GM19043 (cell line): ENCODE measurements at regions not wholly inside any gene's neighbourhood (a gene's known extent, or its start where the extent isn't known, plus 50 kb on each side); places are given as distances from the start of the nearest gene placed in this dataset.
"Not testable (repeated sequence)": the region's sequence is repeated elsewhere in the genome, so short reads cannot be mapped to it uniquely, and the experiment has no call there.

Experiments used
- ATAC-seq: cut with Tn5 transposase; IDR thresholded peaks from one replicate; pipeline ENCODE4 v1.9.1; 2021; ENCODE audit warnings: low read depth; ENCODE audit not compliant: unreplicated experiment

DNA sequence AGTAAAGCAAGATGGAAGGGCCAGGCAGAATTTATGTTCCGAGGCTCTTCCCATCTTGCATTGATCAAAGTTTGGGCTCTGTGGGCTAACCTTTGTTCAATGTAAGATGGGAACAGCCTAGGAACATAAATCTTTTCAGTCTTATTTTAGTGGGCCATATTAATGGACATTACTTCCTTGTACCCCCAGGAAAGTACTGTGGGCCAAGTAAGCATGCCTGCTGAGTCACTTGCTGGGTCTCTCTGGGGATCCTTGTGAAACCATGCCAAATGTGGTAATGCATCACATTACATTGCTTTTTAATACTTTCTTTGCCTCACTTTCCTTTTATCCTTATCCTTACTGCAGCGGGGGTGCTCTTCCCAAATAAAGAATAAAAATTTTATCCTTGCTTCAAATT, 349.5 kb upstream of the POU1F1 start:
- no peak for ATAC-seq

DNA sequence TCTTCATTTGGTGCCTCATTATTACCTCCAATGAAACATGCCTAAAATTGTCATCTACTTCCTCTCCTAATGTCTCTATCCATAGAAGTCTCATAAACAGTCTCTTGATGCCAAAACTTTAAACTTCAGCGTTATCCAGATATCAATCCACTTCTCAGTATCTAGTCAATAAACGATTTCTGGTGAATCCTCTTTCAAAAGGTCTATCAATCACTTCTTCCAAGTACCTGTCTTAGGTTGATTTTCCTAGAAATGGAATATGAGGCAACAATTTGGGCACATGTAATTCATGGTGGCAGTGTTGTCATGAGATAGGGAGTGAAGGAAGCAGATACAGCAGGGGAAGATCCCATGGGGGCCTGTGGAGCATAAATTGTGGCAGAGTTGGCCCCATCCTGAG, 348.5 kb upstream of the POU1F1 start:
- ATAC-seq = no peak

DNA sequence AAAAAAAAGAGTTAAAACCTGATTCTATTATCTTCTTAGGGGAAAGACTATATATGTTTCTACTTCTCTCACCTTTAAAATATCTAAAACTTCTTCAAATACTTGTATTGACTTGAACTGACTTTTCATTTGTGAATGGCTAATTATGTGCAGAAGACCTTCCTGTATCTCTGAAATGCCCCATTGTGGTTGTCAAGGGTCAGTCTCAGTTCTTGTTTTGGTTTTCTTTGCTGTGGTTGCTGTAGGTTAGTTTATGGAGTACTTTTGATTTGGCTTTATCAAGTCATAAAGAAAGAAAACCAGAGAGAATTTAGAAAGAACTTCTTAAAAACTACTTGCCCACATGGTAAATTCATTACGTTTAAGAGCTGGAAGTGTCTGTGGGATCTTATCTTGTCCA, 345.3 kb upstream of the POU1F1 start:
- ATAC-seq = no peak

DNA sequence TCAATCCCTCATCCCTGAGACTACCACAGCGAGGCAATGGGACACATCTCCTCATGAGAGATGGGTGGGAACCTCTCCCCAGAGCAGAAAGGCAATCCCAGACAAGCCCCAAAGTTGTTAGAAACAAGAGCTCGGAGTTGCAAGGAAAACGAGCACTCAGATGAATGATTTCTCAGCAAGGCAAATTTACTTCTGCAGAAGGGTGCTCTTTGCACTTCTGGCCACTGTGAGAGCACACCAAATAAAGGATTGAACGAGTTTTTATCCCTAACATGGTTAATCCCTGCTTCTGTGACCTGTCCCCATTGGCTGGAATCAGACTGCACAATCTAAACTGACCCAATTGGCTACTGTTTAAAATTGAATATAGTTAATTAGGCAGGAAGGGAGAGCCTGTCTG, 339.1 kb upstream of the POU1F1 start:
- no peak for ATAC-seq

DNA sequence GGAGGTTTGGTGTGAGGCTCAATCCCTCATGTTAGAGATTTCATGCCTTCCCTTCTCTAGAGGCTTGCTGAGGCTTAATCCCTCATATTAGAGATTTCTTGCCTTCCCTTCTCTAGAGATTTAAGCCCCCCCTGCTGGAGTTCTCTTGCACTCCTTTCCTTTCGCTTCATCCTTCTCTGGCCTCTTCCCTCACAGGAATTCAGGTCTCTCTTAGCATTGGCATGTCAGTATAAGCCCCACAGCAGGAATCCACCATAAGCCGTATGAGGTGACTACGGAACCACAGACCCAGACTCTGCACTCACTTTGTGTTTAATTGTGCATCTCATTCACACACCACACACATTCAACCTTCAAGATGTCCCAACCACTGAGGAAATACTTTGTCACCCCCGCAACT, 338.6 kb upstream of the POU1F1 start:
- no peak for ATAC-seq

DNA sequence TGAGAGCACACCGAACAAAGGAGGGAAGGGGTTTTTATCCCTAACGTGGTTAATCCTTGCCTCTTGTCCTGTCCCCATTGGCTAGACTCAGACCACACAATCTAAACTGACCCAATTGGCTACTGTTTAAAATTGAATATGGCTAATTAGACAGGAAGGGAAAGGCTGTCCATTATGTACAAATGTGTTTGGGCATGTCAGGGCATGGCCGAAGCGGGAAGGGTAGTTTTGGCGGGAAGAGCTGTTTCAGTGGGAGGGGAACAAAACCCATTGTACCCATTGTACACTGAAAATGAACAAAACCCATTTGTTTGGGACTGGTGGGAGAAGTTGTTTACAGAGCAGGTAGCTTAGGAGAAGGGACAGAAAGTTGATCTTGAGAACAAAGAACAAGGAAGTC, 330.9 kb upstream of the POU1F1 start:
- no peak for ATAC-seq

DNA sequence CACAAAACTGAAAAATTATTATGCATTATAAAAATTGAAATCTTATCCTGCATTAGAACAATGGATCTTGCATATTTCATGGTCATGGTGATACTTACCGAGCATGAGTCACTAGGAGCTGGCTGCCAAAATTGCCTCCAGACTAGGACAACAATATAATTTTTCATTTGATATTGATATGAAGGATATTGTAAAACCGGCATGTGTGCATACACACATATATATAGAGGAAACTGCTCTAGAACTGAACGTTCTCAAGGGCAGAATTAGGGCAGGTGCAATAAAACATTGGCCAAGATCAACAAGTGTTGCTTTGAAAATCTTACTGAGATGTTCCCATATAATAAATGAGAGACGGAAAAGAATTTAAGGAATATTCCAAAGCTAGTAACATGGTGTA, 319.4 kb upstream of the POU1F1 start:
- ATAC-seq = no peak

DNA sequence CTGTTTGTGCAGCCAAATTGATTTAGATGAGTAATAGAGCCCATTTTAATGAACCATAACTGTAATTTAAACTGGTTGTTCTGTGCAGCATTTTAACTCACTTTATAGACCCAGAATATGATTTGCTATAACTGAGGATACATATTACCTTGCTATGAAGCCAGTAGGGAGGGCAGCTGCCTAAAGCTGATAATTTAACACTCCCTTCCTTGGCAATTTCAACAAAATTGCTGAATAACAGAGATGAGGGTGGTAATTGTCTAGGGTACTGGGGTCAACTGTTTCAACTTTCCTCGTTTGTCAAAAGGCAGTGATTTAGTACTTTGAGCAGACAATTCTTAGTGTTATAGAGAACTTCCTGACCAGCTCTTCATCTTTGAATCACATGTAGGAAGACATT, 304.9 kb upstream of the POU1F1 start:
- ATAC-seq = no peak

DNA sequence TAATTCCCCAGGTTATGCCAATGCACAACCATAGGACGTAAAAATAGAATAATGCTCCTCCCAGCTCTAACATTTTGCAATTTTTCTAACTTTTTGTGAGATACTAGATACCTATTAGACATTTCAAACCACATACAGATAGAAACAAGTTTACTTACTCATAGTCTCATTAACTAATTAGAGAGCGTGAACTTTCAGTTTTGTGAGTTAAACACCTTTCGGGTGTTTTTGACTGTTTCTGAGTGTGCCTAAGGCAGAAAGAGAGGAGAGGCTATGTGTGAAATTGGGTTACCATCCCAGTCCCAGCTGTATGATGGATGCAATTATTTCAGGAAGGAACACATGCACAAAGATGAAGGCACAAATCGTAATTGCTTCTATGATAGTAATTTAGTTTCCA, 300.4 kb upstream of the POU1F1 start:
- no peak for ATAC-seq

DNA sequence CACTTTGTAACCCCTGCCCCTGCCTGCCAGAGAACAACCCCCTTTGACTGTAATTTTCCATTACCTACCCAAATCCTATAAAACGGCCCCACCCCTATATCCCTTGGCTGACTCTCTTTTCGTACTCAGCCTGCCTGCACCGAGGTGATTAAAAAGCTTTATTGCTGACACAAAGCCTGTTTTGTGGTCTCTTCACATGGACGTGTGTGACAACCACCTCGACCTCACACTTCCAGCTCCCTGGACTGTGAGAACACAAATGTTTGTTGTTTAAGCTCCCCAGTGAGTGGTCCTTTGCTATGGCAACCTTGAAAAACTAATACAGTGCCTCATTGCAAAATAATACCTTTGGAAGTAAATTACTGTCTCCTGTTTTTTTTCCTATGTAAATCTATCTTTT, 299.2 kb upstream of the POU1F1 start:
- ATAC-seq = no peak

DNA sequence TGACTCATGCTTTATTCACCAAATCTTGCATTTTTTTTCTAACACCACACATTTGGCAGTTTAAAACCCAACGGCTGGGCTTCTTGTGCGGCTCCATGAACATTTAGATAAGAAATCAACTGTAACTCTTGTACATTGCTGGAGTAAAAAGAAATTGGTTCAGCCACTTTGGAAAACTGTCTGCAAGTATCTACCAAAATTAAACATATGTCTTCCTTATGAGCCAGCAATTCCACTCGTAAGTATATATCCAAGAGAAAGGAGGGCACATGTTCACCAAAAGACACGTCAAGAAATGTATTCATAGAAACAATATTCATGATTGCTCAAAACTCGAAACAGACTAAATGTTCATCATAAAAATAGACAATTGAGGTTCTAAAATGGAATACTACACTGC, 291.9 kb upstream of the POU1F1 start:
- no peak for ATAC-seq

DNA sequence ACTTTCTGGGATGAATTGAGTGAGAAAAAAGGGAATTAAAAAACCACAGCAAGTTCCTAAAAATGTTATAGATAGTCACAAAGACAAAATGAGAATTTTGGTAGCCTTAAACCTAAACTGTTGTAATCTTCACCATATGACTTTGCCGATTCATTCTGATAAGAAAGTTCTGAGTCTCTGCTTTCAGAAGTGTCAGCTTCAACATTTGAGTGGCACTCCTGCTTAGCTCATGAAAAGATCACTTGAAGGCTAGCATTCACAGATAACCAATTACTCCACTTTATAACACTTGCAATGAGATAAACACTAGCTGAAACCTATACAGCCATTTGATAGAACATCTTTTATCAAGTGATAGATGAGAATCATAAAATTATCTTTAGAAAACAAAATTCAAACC, 288.1 kb upstream of the POU1F1 start:
- ATAC-seq = no peak

DNA sequence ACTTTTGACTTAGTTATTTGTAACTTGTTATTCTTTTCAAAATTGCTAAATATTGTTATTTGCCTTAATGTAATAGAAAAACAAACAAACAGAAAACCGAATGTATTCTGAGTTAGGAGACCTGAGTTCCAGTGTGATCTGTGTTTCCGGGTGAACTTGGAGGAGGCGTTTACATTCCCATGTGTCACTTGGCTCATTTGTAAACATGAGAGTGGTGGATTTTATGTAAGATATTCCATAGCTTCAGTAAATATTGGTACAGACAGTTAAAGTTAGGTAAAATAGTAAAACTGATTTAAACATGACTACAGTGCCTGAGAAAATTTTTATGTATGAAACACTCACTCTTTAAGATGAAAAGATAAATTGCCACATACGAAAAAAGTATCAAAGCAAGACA, 287.3 kb upstream of the POU1F1 start:
- ATAC-seq = no peak

DNA sequence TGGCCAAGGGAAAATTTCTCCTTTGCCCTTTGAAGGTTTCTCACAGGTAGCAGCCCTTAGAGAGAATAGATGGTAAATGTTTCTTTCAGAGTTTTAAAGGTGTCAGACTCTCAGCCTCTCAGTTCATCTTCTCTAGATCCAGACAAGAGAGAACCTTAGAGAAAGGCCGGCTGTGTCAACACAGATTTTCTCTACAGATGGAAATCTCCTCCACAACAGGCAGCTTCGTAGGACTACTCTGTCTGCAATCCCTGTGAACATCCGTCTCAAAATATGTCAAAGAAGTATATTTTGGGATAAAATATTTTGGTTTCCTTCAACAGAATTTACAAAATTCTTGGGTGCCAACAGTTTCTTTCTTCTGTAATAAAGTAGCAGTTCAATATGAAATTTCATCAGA, 282.1 kb upstream of the POU1F1 start:
- no peak for ATAC-seq

DNA sequence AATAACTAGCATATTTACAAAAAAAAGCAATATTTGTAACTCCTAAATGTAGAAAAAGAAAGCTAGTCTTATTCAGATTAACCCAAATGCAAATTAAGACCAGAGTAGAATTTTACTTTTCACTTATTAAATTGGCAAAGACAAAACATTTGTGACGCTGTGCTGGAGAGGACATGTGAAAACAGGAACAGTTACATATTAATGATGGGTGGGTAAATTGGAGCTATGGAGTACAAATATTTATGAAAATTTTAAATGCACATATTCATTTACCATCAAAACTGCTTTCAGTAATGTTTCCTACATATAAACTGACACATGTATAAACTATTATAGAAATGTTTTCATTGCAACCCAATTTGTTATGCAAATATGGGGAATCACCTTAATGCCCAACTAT, 278.9 kb upstream of the POU1F1 start:
- ATAC-seq = no peak

DNA sequence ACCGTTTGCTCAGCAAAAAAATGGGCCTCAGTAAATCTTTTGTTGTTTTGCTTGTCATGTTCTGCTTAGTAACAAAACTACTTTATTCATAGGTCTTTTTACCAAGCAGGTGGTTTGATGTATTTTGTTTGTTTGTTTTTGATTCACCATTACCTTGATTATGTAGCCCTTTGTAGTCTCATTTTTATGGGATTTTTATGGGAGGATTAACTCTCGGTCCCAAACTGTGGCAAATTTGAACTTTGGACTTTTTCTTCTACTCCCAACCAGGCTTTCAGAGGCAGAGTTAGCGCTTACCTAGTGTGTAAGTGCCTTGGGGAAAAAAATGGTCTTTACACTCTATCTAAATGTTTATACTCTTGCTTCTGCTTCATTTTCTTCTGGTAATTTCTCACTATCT, 276.7 kb upstream of the POU1F1 start:
- ATAC-seq = no peak

DNA sequence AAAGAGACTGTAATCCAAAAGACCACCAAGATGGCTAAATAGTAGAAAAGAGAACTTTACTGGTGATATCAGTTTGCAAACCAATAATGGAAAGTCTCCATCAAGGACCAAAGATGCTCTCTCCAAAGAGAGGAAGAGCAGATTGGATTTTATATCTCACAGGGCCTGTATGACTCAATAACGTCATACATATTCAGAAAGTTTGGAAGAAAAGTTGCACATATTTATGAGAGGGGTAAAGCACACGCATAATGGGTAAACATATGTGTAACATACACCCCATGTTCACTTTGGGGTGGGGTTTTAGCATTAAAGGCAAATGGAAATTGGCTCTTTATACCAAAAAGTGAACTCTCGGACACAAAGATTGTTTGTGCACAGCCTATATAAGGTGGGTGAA, 274.5 kb upstream of the POU1F1 start:
- no peak for ATAC-seq

DNA sequence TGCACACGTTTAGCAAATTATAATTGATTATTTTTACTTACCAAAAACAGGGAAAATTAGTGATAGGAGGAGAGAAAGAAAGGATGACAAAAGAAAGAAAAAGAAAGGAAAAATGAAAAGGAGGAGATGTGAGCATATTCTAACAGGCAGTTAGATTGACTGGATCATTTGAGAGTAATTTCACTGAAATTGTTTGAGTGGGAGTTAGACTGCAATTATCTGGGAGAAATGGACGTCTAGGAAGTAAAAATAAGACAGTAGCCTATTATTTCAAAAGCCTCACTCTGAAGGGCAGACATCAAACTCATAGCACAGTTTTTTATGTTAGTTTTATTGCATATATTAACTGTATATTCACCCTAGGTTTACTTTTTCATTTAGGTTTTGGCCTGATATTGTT, 272.8 kb upstream of the POU1F1 start:
- ATAC-seq = no peak

DNA sequence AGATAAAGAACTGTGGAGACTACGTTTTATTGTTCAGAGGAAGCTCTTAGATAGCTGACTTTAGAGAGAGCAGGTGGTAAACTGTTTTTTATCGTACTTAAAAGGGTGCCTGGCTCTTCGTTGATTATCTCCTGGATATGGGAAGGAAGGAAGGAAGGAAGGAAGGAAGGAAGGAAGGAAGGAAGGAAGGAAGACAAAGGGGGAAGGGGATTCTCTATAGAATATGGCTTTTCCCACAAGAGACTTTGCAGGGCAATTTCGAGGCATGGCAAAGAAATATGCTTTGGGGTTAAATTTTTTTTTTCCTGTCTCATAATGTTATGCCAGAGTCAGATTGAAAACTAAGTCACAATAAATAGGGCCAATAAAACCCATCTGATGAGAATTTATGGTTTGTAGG, 271.9 kb upstream of the POU1F1 start:
- no peak for ATAC-seq

DNA sequence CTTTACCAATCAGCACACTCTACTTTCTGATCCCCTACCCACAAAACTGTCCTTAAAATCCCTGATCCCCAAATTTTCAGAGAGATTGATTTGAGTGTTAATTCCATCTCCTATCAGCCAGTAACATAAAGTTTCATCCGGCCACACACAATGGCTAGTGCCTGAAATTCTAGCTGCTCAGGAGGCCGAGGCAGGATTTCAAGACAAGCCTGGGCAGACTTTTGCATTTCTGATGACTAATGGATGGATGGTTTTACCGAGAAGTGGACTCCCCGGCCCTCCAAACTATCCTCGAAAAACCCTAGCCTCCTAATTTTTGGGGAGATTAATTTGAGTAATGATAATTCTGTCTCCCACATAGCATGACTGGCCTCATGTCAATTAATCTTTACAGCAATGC, 269.8 kb upstream of the POU1F1 start:
- no peak for ATAC-seq

DNA sequence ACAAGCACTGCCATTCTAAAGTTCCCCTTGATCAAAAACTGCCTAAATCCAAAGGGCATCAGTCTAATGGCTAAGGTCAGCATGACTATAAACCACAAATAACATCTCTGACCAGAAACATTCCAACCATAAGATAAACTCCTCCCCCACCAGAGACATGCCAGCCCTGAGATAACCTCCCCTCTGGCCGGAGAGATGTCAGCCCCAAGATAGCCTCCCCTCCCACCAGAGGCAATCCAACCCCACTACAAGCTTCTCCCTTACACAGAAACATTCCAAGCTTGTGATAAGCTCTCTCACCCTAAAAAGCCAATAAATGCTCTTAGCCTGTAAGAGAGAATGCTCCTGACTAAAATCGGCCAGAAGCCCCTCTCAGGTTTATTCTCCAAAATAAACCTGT, 267.0 kb upstream of the POU1F1 start:
- not testable (repeated sequence) for ATAC-seq

DNA sequence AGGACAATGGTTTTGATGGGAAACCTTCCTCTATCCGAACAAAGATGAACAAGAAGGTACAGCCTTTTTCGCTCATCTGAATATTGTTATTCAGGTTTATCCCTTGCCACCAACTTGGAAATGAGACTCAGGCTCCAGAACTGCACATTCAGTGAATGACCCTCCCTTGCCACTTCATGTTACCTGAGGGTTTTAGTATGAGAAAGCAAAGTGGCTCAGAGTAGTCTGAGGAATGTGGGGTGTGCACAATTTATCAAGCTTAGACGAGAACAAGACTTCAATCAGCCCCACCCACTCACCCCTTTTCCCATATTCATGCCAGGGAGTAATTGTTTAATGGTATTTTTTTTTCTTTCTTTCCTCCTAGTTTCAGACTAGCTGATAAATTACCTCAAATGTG, 265.3 kb upstream of the POU1F1 start:
- no peak for ATAC-seq

DNA sequence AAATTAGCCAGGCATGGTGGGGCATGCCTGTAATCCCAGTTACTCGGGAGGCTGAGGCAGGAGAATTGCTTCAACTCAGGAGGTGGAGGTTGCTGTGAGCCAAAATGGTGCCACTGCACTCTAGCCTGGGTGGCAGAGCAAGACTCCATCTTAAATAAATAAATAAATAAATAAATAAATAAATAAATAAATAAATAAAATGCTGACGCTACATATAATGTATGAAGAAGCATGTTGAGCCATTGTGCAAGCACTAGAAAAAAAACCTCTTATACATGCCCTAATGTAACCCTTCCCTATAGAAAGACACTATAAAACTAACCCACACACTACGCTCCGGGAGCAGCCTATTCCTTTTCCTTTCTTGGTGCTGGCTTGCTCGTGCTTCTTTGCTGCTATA, 262.3 kb upstream of the POU1F1 start:
- not testable (repeated sequence) for ATAC-seq

DNA sequence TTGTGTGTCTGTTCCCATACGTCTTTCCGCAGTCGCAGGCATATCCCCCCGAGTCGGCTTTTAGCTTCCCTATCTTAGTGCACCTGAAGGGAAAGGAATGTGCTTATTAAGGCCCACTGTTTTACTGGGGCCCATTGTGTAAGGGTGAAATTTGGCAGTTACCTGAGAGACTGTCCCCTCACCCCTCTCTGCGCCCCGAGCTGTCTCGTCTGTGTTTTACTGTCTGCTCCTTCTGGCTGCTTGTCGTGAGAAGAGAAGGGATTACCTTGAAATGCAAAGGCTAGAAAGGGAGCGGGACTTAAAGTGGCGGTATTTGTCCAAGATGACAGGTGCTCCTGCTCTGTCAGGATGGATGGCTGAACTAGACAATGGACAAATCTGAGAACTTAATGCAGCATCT, 233.0 kb upstream of the POU1F1 start:
- ATAC-seq = no peak
